Endothelial cell of umbilical vein (primary cell): ENCODE measurements at regions not wholly inside any gene's neighbourhood (a gene's known extent, or its start where the extent isn't known, plus 50 kb on each side); places are given as distances from the start of the nearest gene placed in this dataset.

Experiments used
- BruUV-seq: library from RNA; stranded (reverse); fragments of 400-500 nt; replicated peaks from 2 replicates; lab custom pipeline; 2021; lab: Mats Ljungman, UMichigan
- CTCF ChIA-PET: fragments of 300-600, 350-600 bp; sonication (Branson Sonifier 250); formaldehyde crosslinking; loops from one replicate; lab custom pipeline; 2021; ENCODE audit warnings: antibody characterized with exemption, inconsistent platforms; lab: Charles Lee
- POLR2A ChIA-PET: fragments of 300-600, 350-600 bp; sonication (Branson Sonifier 250); formaldehyde crosslinking; loops from one replicate; lab custom pipeline; 2021; ENCODE audit warnings: antibody characterized with exemption, inconsistent platforms; lab: Charles Lee
- DNase-seq: peaks from one replicate; pipeline ENCODE4 v3.0.0-alpha.2; 2011; ENCODE audit warnings: low read depth, low spot score
- FAIRE-seq: peaks from 2 replicates; lab custom pipeline; 2011; peaks lifted over from hg19 to GRCh38; lab: Jason Lieb, UNC
- H2AFZ ChIP-seq: 2 replicates; pipeline ENCODE4 v1.6.0; 2012; ENCODE audit warnings: low read depth, low read length, control low read depth, inconsistent platforms
- H3K27ac ChIP-seq: 2 replicates; pipeline ENCODE4 v1.5.1; 2011; ENCODE audit warnings: low read depth, mild to moderate bottlenecking, control low read depth, low read length, moderate library complexity; ENCODE audit not compliant: insufficient read depth
- H3K27me3 ChIP-seq, 2 experiments: 2 replicates each; pipeline versions ENCODE4 v1.6.0 to v1.6.1; 2011; ENCODE audit warnings: low read length in 2 of 2, mixed read lengths in 1 of 2; ENCODE audit not compliant: control insufficient read depth in 2 of 2, insufficient read depth in 2 of 2
- H3K36me3 ChIP-seq, 2 experiments: 2 replicates in 1 of 2; 3 replicates in 1 of 2; pipeline ENCODE4 v1.5.1; 2011; ENCODE audit warnings: low read length in 2 of 2, mild to moderate bottlenecking in 1 of 2, moderate library complexity in 1 of 2; ENCODE audit not compliant: control insufficient read depth in 2 of 2, insufficient read depth in 2 of 2; ENCODE audit errors: extremely low read depth in 1 of 2
- H3K4me1 ChIP-seq: 3 replicates; pipeline ENCODE4 v1.5.1; 2011; ENCODE audit warnings: mild to moderate bottlenecking, low read length; ENCODE audit not compliant: control insufficient read depth, insufficient read depth; ENCODE audit errors: extremely low read depth
- H3K4me2 ChIP-seq: 2 replicates; pipeline ENCODE4 v1.6.1; 2011; ENCODE audit warnings: low read length, control low read depth, mixed read lengths; ENCODE audit not compliant: insufficient read depth
- H3K4me3 ChIP-seq, 3 experiments: fragments of 200-600 bp in 1 of 3; sonication (generic), shearing (Covaris generic) in 1 of 3; replicated peaks in 1 of 3; 2 replicates each; pipeline ENCODE4 v1.5.1; 2011 to 2016; ENCODE audit warnings: control low read depth in 3 of 3, low read length in 3 of 3, mild to moderate bottlenecking in 2 of 3, inconsistent platforms in 1 of 3, low read depth in 1 of 3, moderate library complexity in 1 of 3; ENCODE audit not compliant: insufficient read depth in 1 of 3
- H3K79me2 ChIP-seq: 2 replicates; pipeline ENCODE4 v1.6.0; 2012; ENCODE audit warnings: low read length, inconsistent platforms; ENCODE audit not compliant: control insufficient read depth, insufficient read depth
- H3K9ac ChIP-seq: replicated peaks from 2 replicates; pipeline ENCODE3; 2011; ENCODE audit warnings: low read length, control low read depth; ENCODE audit not compliant: insufficient read depth; ENCODE audit errors: extremely low read depth
- H3K9me1 ChIP-seq: replicated peaks from 3 replicates; pipeline ENCODE4 v1.6.0; 2011; ENCODE audit warnings: mild to moderate bottlenecking, low read length; ENCODE audit not compliant: control insufficient read depth, insufficient read depth; ENCODE audit errors: extremely low read depth
- H3K9me3 ChIP-seq: replicated peaks from 2 replicates; pipeline ENCODE4 v1.5.1; 2012; ENCODE audit warnings: low read length, inconsistent platforms; ENCODE audit not compliant: control insufficient read depth, insufficient read depth
- H4K20me1 ChIP-seq: replicated peaks from 2 replicates; pipeline ENCODE3; 2011; ENCODE audit warnings: mild to moderate bottlenecking, low read length; ENCODE audit not compliant: control insufficient read depth, insufficient read depth; ENCODE audit errors: extremely low read depth
- CTCF ChIP-seq, 2 donors: IDR thresholded peaks; 1 replicate in 1 of 2; 2 replicates in 1 of 2; pipeline ENCODE4 v1.5.1; 2011; ENCODE audit warnings: low read length in 2 of 2, mild to moderate bottlenecking in 2 of 2, moderate library complexity in 2 of 2, control low read depth in 1 of 2, inconsistent platforms in 1 of 2, low read depth in 1 of 2; ENCODE audit not compliant: insufficient read depth in 1 of 2; ENCODE audit errors: extremely low read depth in 1 of 2
- EZH2 ChIP-seq: IDR thresholded peaks from 2 replicates; pipeline ENCODE4 v1.6.1; 2012; ENCODE audit warnings: borderline replicate concordance, low read depth, mild to moderate bottlenecking, moderate library complexity, low read length, inconsistent platforms; ENCODE audit not compliant: severe bottlenecking
- JUN ChIP-seq: IDR thresholded peaks from 2 replicates; pipeline ENCODE4 v1.6.1; 2011; ENCODE audit warnings: borderline replicate concordance, low read depth; ENCODE audit not compliant: insufficient read length, insufficient read depth
- MAX ChIP-seq: IDR thresholded peaks from 2 replicates; pipeline ENCODE4 v1.6.1; 2011; ENCODE audit not compliant: insufficient read depth, insufficient read length
- MYC ChIP-seq: IDR thresholded peaks from one replicate; pipeline ENCODE4 v1.6.1; 2011; ENCODE audit warnings: mild to moderate bottlenecking, low read depth, low read length
- POLR2A ChIP-seq: IDR thresholded peaks from 2 replicates; pipeline ENCODE4 v1.6.1; 2012; ENCODE audit warnings: low read depth, mild to moderate bottlenecking, control low read depth, low read length
- POLR2AphosphoS5 ChIP-seq: IDR thresholded peaks from 2 replicates; pipeline ENCODE4 v1.6.1; 2012; ENCODE audit warnings: low read depth, mild to moderate bottlenecking, control low read depth, low read length, moderate library complexity; ENCODE audit not compliant: insufficient read depth
- dilution Hi-C: fragments of 300-500 bp; cut with MboI; formaldehyde crosslinking; loops from one replicate; pipeline ENCODE4 v1.15.0; 2019; ENCODE audit warnings: low sequenced_read_pairs; ENCODE audit not compliant: extremely low pct_ligation_motif_present
- intact Hi-C: fragments of 100-400 bp; cut with micrococcal nuclease; formaldehyde crosslinking; loops from one replicate; pipeline ENCODE4 v1.10.0; 2022

GRCh38 chr1:56249234-56249633 lies 330.1 kb downstream of the PLPP3 start:
- no peaks in the 10 kb centered on the region for H3K9me1 ChIP-seq
- H3K4me3 ChIP-seq = no peak overlapping the region
- no peaks in the 10 kb centered on the region for H3K36me3 ChIP-seq
- TF ChIP-seq EZH2 (no peak), CTCF (IDR thresholded peaks at IDR 0.05; ENCODE audit: extremely low read depth in 1 of 2, insufficient read depth in 1 of 2, low read depth in 1 of 2, low read length in 2 of 2) (no peak), POLR2AphosphoS5 (no peak), POLR2A (no peak), MAX (no peak), JUN (no peak), MYC (no peak)
- dilution Hi-C loops = no loop called here
- H3K9me3 ChIP-seq = no peaks in the 10 kb centered on the region
- H2AFZ ChIP-seq = no peak overlapping the region
- FAIRE-seq = no peak
- no peak for DNase-seq
- no peaks in the 10 kb centered on the region for H3K79me2 ChIP-seq
- H3K4me2 ChIP-seq = no peak overlapping the region
- no peaks in the 10 kb centered on the region for H3K27me3 ChIP-seq
- intact Hi-C loops = no loop called here
- no peak overlapping the region for H3K27ac ChIP-seq
- ChIA-PET POLR2A (no interaction called here), CTCF (interaction anchor here (0.7 kb wide), 2 partner anchors 174 to 873 kb away, joined by 3 to 4 read pairs; no protein-coding TSS in a partner anchor)
- no peak overlapping the region for H3K9ac ChIP-seq
- H3K4me1 ChIP-seq = no peaks in the 10 kb centered on the region
- BruUV-seq = no TSS peak
- H4K20me1 ChIP-seq = no peaks in the 10 kb centered on the region
